ENCODE measurements at regions not wholly inside any gene's neighbourhood (a gene's known extent, or its start where the extent isn't known, plus 50 kb on each side); places are given as distances from the start of the nearest gene placed in this dataset.
"Not testable (repeated sequence)": the region's sequence is repeated elsewhere in the genome, so short reads cannot be mapped to it uniquely, and the experiment has no call there.

GRCh38 chr4:165782623-165783022 is 90.4 kb upstream of the TLL1 start:
- no peak for DNase-seq

- DNase-seq, result no peak
Observed at GRCh38 chr4:165783626-165784025, 89.4 kb upstream of the TLL1 start.

GRCh38 chr4:165784672-165785071 is 88.4 kb upstream of the TLL1 start:
- DNase-seq, result no peak

GRCh38 chr4:165785337-165785736 is 87.7 kb upstream of the TLL1 start:
- no peak for DNase-seq

GRCh38 chr4:165787516-165788274 is 85.3 kb upstream of the TLL1 start:
- DNase-seq, result no peak

- no peak for DNase-seq
Observed at GRCh38 chr4:165788686-165789463, 84.2 kb upstream of the TLL1 start.

GRCh38 chr4:165793236-165793635 is 79.8 kb upstream of the TLL1 start:
- no peak for DNase-seq

GRCh38 chr4:165794834-165795233 is 78.2 kb upstream of the TLL1 start:
- no peak for DNase-seq

GRCh38 chr4:165799384-165799815 is 73.6 kb upstream of the TLL1 start:
- DNase-seq, result no peak

GRCh38 chr4:165802452-165802851 is 70.6 kb upstream of the TLL1 start:
- DNase-seq, result no peak

- no peak for DNase-seq
Observed at GRCh38 chr4:165803005-165803404, 70.0 kb upstream of the TLL1 start.

- no peak for DNase-seq
Observed at GRCh38 chr4:165805406-165805805, 67.6 kb upstream of the TLL1 start.

GRCh38 chr4:165806613-165807012 is 66.4 kb upstream of the TLL1 start:
- no peak for DNase-seq

- DNase-seq, result no peak
Observed at GRCh38 chr4:165810726-165811125, 62.3 kb upstream of the TLL1 start.

GRCh38 chr4:165813606-165814005 is 59.4 kb upstream of the TLL1 start:
- DNase-seq, result no peak

- no peak for DNase-seq
Observed at GRCh38 chr4:165814256-165815020, 58.6 kb upstream of the TLL1 start.

- DNase-seq, result not testable (repeated sequence)
Observed at GRCh38 chr4:165819126-165819525, 53.9 kb upstream of the TLL1 start.

All from Kasumi-1 (cell line).